Body of pancreas (tissue), 4 donors: ENCODE measurements at regions not wholly inside any gene's neighbourhood (a gene's known extent, or its start where the extent isn't known, plus 50 kb on each side); places are given as distances from the start of the nearest gene placed in this dataset.

Experiments used
- POLR2A ChIP-seq, 3 donors: fragments of 450-650 bp; IDR thresholded peaks; one replicate each; pipeline ENCODE4 v1.6.1; 2016; ENCODE audit warnings: antibody characterized with exemption in 3 of 3, mild to moderate bottlenecking in 2 of 3
- TF ChIP-seq, protein P1 (sequence below), 7 experiments: fragments of 450-650 bp in 4 of 7; fragments of 200-600 bp in 3 of 7; sonication (generic) in 3 of 7; IDR thresholded peaks; one replicate each; pipeline ENCODE4 v1.5.1; 2016 to 2019; ENCODE audit warnings: antibody characterized with exemption in 7 of 7

- TF ChIP-seq, protein P1, sequence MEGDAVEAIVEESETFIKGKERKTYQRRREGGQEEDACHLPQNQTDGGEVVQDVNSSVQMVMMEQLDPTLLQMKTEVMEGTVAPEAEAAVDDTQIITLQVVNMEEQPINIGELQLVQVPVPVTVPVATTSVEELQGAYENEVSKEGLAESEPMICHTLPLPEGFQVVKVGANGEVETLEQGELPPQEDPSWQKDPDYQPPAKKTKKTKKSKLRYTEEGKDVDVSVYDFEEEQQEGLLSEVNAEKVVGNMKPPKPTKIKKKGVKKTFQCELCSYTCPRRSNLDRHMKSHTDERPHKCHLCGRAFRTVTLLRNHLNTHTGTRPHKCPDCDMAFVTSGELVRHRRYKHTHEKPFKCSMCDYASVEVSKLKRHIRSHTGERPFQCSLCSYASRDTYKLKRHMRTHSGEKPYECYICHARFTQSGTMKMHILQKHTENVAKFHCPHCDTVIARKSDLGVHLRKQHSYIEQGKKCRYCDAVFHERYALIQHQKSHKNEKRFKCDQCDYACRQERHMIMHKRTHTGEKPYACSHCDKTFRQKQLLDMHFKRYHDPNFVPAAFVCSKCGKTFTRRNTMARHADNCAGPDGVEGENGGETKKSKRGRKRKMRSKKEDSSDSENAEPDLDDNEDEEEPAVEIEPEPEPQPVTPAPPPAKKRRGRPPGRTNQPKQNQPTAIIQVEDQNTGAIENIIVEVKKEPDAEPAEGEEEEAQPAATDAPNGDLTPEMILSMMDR (IDR thresholded peaks at IDR 0.05) = no peak
- no peak for TF ChIP-seq POLR2A (IDR thresholded peaks at IDR 0.05)
Measured at GRCh38 chr13:107873926-107874325, 341.4 kb downstream of the LIG4 start.
